Spleen (tissue), 11 donors: ENCODE measurements at regions not wholly inside any gene's neighbourhood (a gene's known extent, or its start where the extent isn't known, plus 50 kb on each side); places are given as distances from the start of the nearest gene placed in this dataset.

ENCODE experiments used
- DNase-seq: peaks from one replicate; pipeline ENCODE4 v3.0.0-alpha.2; 2020
- H3K27ac ChIP-seq, 8 donors: fragments of 200-600 bp; sonication (generic) in 7 of 8; 1 replicate in 4 of 8; 2 replicates in 4 of 8; pipeline versions ENCODE4 v1.5.0 to v1.8.0; 2016 to 2021; ENCODE audit warnings: inconsistent platforms in 4 of 8, mild to moderate bottlenecking in 4 of 8, moderate library complexity in 1 of 8
- H3K27me3 ChIP-seq, 7 donors: fragments of 200-600 bp; sonication (generic) in 6 of 7; replicated peaks in 1 of 7; 1 replicate in 4 of 7; 2 replicates in 3 of 7; pipeline versions ENCODE4 v1.5.0 to v1.8.0; 2016 to 2021; ENCODE audit warnings: inconsistent platforms in 3 of 7, mild to moderate bottlenecking in 1 of 7
- H3K36me3 ChIP-seq, 6 donors: fragments of 200-600 bp; sonication (generic) in 5 of 6; 1 replicate in 4 of 6; 2 replicates in 2 of 6; pipeline versions ENCODE4 v1.5.0 to v1.8.0; 2016 to 2021; ENCODE audit warnings: inconsistent platforms in 2 of 6
- H3K4me1 ChIP-seq, 6 donors: fragments of 200-600 bp; sonication (generic) in 5 of 6; 1 replicate in 3 of 6; 2 replicates in 3 of 6; pipeline versions ENCODE4 v1.5.0 to v1.8.0; 2016 to 2021; ENCODE audit warnings: inconsistent platforms in 3 of 6
- H3K4me3 ChIP-seq, 8 donors: fragments of 200-600 bp; sonication (generic) in 7 of 8; 1 replicate in 4 of 8; 2 replicates in 4 of 8; pipeline versions ENCODE4 v1.5.0 to v1.8.0; 2016 to 2021; ENCODE audit warnings: inconsistent platforms in 4 of 8, mild to moderate bottlenecking in 4 of 8, moderate library complexity in 2 of 8
- H3K9me3 ChIP-seq, 8 donors: fragments of 200-600 bp; sonication (generic) in 7 of 8; 1 replicate in 4 of 8; 2 replicates in 4 of 8; pipeline versions ENCODE4 v1.5.0 to v1.8.0; 2016 to 2021; ENCODE audit warnings: inconsistent platforms in 4 of 8
- CTCF ChIP-seq, 11 experiments: fragments of 200-600 bp in 7 of 11; fragments of 450-650 bp in 4 of 11; sonication (generic) in 4 of 11; IDR thresholded peaks in 8 of 11; conservative IDR thresholded peaks in 3 of 11; 1 replicate in 7 of 11; 2 replicates in 4 of 11; pipeline versions ENCODE4 v1.4.0 to v1.8.0; 2016 to 2021; ENCODE audit warnings: antibody characterized with exemption in 11 of 11, inconsistent platforms in 4 of 11, mild to moderate bottlenecking in 1 of 11
- POLR2A ChIP-seq, 3 donors: fragments of 450-650 bp; IDR thresholded peaks; one replicate each; pipeline ENCODE4 v1.5.1; 2017; ENCODE audit warnings: antibody characterized with exemption in 3 of 3, mild to moderate bottlenecking in 1 of 3
- POLR2AphosphoS5 ChIP-seq, 3 donors: sonication (generic); formaldehyde crosslinking; IDR thresholded peaks; one replicate each; pipeline ENCODE4 v1.5.1; 2017; ENCODE audit warnings: antibody characterized with exemption in 3 of 3
- WGBS, 5 donors: extraction: QIAGEN DNeasy Blood & Tissue Kit in 3 of 5; methylation state at CpG; one replicate each; pipeline versions ENCODE4 v1.1.5 to v1.1.7; 2013 to 2018; 5-methylcytosine and 5-hydroxymethylcytosine counted together
- intact Hi-C: fragments of 100-400 bp; cut with DNase I; formaldehyde crosslinking; loops from one replicate; pipeline ENCODE4 v1.15.0; 2023; ENCODE audit warnings: low total_unique reads
- donor health status: healthy with polysubstance abuse.
- donor health status: DM: no; HTN: no; CAD: no; lungs with moderate emphysema.
- donor health status: DM: no; HTN: no; CAD: no.
- donor health status: Bipolar disorder and iron deficiency.
- donor health status: healthy.
- donor health status: DM: no; HTN: no; CAD: no.
- donor health status: DM: yes; HTN: yes; CAD: no.

- H3K27ac ChIP-seq, result no peak overlapping the region
- WGBS, 5 donors, result 89 to 95% (median 89%) methylated on average over 10 of the region's 10 CpGs
- H3K9me3 ChIP-seq, result no peaks in the 10 kb centered on the region
- intact Hi-C loops, result no loop called here
- no peak for DNase-seq
- H3K4me3 ChIP-seq, result no peak overlapping the region
- H3K36me3 ChIP-seq, result no peaks in the 10 kb centered on the region
- no peaks in the 10 kb centered on the region for H3K27me3 ChIP-seq
- no peak for TF ChIP-seq CTCF (IDR thresholded peaks at IDR 0.05 in 8 of 11, conservative IDR thresholded peaks at IDR 0.05 in 3 of 11)
- TF ChIP-seq POLR2A (IDR thresholded peaks at IDR 0.05), result no peak
- TF ChIP-seq POLR2AphosphoS5 (IDR thresholded peaks at IDR 0.05), result no peak
- peaks cover 0 to 14% (median 2%) of the 10 kb centered on the region in 6 donors for H3K4me1 ChIP-seq
Observed at GRCh38 chr10:3402187-3402751, 229.7 kb upstream of the PITRM1 start.

- Histone ChIP-seq H3K27ac (peak overlapping the region in 1 of 8 donors; percentile 74), H3K27me3 (no peaks in the 10 kb centered on the region), H3K4me3 (no peak overlapping the region), H3K36me3 (no peaks in the 10 kb centered on the region), H3K9me3 (no peaks in the 10 kb centered on the region), H3K4me1 (peaks cover 0 to 14% (median 0%) of the 10 kb centered on the region in 6 donors)
- WGBS, 5 donors, result 81 to 93% (median 83%) methylated on average over 6 of the region's 6 CpGs
- DNase-seq, result no peak
- TF ChIP-seq POLR2AphosphoS5 (IDR thresholded peaks at IDR 0.05), result no peak
- no peak for TF ChIP-seq POLR2A (IDR thresholded peaks at IDR 0.05)
- TF ChIP-seq CTCF (IDR thresholded peaks at IDR 0.05 in 8 of 11, conservative IDR thresholded peaks at IDR 0.05 in 3 of 11), result no peak
- intact Hi-C loops, result no loop called here
Observed at GRCh38 chr10:3401491-3401938, 228.9 kb upstream of the PITRM1 start.

- H3K4me1 ChIP-seq, result peaks cover 0 to 14% (median 0%) of the 10 kb centered on the region in 6 donors
- TF ChIP-seq POLR2AphosphoS5 (IDR thresholded peaks at IDR 0.05) (peak in 1 of 3 donors; percentile 41), CTCF (IDR thresholded peaks at IDR 0.05 in 8 of 11, conservative IDR thresholded peaks at IDR 0.05 in 3 of 11) (no peak), POLR2A (IDR thresholded peaks at IDR 0.05) (no peak)
- H3K9me3 ChIP-seq, result no peaks in the 10 kb centered on the region
- H3K36me3 ChIP-seq, result no peaks in the 10 kb centered on the region
- 63 to 69% (median 64%) methylated on average over 5 of the region's 5 CpGs for WGBS, 5 donors
- H3K4me3 ChIP-seq, result no peak overlapping the region
- no peaks in the 10 kb centered on the region for H3K27me3 ChIP-seq
- no peak for DNase-seq
- intact Hi-C loops, result no loop called here
- H3K27ac ChIP-seq, result peak overlapping the region in 7 of 8 donors; percentile 29 to 74 (median 67)
Observed at GRCh38 chr10:3400348-3400747, 227.8 kb upstream of the PITRM1 start.

GRCh38 chr10:3399756-3400155 lies 227.2 kb upstream of the PITRM1 start:
- Histone ChIP-seq H3K36me3 (no peaks in the 10 kb centered on the region), H3K4me3 (no peak overlapping the region), H3K4me1 (peaks cover 0 to 14% (median 0%) of the 10 kb centered on the region in 6 donors), H3K27me3 (no peaks in the 10 kb centered on the region), H3K9me3 (peaks cover 0 to 3% (median 0%) of the 10 kb centered on the region in 8 donors), H3K27ac (peak overlapping the region in 7 of 8 donors; percentile 29 to 74 (median 67))
- 47 to 54% (median 50%) methylated on average over 6 of the region's 6 CpGs for WGBS, 5 donors
- no peak for DNase-seq
- intact Hi-C loops, result no loop called here
- TF ChIP-seq CTCF (IDR thresholded peaks at IDR 0.05 in 8 of 11, conservative IDR thresholded peaks at IDR 0.05 in 3 of 11) (no peak), POLR2A (IDR thresholded peaks at IDR 0.05) (no peak), POLR2AphosphoS5 (IDR thresholded peaks at IDR 0.05) (no peak)
